HG02852 (cell line): ENCODE measurements at regions not wholly inside any gene's neighbourhood (a gene's known extent, or its start where the extent isn't known, plus 50 kb on each side); places are given as distances from the start of the nearest gene placed in this dataset.

ENCODE experiments used
- ATAC-seq: cut with Tn5 transposase; IDR thresholded peaks from one replicate; pipeline ENCODE4 v1.9.1; 2021; ENCODE audit warnings: mild to moderate bottlenecking, moderate library complexity; ENCODE audit not compliant: unreplicated experiment

GRCh38 chr22:48835857-48836672 lies 991.6 kb downstream of the BRD1 start:
- ATAC-seq, result no peak

GRCh38 chr22:48835364-48835763 lies 992.3 kb downstream of the BRD1 start:
- no peak for ATAC-seq

- no peak for ATAC-seq
These were observed 993.3 kb downstream of the BRD1 start for GRCh38 chr22:48834404-48834803.

- no peak for ATAC-seq
These were observed 995.1 kb downstream of the BRD1 start for GRCh38 chr22:48832592-48832991.

GRCh38 chr22:48829908-48830307 lies 997.8 kb downstream of the BRD1 start:
- ATAC-seq, result no peak

DNA sequence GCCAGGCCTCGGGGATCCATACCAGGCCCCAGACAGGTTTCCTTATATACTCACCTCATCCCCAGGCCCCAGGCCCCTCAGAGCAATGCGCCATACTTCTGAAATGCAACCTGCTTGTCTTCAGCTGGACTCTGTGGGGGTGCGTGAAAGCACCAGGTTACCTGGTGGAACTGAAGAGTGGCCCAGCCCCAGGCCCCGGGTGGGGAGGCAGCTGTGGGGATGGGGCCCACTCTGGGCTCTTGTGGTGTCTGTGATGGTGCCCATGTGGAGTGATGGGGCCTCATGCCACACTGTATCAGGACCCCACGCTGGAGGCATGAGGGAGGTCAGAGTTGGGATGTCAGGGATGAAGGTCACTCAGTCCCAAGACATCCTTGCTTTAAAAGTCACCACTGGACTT lies 999.0 kb downstream of the BRD1 start:
- no peak for ATAC-seq

DNA sequence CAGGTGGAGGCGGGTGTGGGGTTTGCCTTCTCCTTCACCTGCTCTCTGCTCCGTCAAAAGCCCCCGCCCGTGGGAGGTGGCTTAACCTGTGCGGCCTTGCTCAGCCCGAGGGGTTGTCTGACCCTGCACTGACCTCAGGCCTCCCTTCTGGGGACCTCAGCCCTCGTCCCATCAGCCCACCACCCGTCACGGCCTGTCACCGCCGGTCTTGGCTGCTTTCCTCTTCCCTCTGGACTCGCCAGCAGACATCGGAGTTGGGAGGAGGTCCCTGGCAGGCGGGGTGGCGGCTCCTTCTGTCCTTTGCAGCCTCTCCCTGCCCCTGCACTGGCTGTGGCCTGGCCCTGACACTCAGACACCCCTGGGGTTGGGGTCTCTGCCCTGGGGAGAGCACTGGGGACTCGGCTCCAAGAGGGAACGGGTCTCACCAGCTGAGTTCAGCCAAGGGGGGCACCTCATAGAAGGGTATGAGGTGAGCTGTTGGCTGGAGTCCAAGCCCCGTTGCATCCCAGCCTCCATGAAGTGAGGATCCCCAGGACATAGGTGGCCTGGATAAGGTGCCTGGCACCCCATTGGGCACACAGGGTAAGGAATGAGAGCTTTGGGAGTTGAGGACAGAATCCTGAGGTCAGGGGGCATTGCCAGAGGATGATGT lies 999.6 kb downstream of the BRD1 start:
- no peak for ATAC-seq

DNA sequence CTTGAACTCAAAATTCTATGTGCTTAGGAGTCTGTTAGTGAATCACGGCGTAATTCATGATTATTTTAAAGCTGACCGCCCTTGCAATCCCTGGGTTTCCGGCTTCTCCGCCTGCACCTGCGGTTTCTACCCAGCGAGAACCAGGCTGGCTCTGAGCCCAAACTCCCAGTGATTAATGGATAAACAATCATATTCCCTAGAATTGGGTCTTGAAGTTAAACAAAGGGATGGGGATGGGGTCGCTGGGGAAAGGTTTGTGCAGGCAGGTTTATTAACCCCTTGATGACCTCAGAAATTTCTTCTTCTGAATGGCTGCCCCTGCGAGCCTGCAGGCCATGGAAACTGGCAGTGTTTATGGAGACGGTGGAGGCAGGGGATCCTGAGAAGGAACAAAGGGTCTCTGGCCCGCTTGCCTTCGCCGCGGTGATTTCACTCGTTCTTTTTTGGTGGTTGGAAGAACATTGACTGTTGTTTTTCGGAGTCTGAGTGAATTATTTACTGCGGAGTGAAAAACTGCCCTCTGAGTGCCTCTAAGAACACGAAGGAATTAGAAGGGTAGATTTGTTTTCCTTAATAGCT lies 1000.3 kb downstream of the BRD1 start:
- ATAC-seq, result no peak

- ATAC-seq, result no peak
These were observed 1001.1 kb downstream of the BRD1 start for GRCh38 chr22:48826546-48826945.

DNA sequence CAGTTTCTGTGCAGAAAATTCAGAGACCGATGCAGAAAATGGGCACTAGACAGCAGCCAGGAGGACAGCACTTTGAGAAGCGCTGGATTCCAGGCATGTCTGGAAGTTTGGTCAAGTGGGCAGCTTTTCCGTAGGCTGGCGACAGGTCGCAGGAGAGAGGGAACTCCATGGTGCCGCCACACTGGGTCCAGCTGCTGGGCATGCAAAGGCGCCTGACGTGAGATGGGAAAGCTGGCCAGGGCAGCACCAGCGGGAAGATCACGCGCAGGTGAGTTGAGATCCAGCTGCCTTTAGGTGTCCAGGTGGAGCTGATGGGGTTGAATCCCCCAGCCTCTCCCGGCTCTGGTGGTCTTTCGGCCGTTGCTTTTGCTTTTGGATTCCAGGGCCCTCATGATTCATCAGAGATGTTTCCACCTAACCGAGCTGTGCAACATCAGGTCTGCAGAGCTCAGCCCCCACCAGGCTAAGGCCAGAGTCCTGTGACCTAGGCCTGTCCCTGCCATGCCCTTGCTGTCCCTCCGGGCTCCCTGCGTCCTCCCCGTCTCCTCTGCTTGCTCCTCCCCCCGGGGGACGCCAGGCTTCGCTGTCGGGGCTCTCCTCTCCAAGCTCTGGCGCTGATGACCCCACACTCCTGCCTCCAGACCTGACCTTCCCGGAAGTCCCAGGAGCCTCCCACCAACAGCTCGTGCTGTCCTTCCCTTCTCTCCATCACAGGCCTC lies 1001.7 kb downstream of the BRD1 start:
- ATAC-seq, result no peak

GRCh38 chr22:48824712-48825651 lies 1002.7 kb downstream of the BRD1 start:
- no peak for ATAC-seq

GRCh38 chr22:48823941-48824340 lies 1003.7 kb downstream of the BRD1 start:
- no peak for ATAC-seq

DNA sequence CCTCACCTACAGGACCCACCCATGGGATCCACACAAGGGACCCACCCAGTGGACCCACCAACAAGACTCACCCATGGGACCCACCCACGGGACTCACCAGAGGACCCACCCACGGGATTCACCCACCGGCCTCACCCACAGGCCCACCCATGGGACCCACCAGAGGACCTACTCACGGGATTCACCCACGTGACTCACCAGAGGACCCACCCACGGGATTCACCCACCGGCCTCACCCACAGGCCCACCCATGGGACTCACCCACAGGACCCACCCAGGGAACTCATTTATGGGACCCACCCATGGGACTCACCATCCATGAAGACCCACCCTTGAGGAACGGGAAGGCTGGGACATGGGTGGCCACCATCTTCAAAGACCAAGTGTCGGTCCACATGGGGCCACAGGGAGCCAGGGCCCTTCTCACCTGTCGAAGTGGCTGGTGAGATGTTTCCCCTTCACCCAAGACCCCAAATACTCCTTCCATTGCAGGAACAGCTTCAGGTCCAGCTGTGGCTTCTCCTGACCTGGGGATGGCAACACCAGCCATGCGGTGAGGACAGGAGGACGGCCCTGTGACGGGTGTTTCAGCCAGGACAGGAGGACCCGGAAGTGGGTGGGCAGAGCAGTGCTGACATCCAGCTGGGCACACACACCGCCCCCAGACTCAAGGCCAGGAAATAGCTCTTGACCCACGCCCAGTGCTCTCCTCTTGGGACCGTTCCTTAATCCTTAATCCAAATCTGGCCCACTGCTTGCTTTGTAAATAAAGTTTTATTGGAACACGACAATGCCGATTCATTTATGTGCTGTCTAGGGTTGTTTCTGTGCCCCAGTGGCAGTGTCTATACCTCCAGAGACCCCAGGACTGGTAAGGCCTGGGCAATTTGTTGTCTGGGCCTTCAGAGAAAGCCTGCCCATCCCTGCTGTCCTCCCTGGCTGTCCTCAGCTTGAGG lies 1005.1 kb downstream of the BRD1 start:
- ATAC-seq, result no peak

DNA sequence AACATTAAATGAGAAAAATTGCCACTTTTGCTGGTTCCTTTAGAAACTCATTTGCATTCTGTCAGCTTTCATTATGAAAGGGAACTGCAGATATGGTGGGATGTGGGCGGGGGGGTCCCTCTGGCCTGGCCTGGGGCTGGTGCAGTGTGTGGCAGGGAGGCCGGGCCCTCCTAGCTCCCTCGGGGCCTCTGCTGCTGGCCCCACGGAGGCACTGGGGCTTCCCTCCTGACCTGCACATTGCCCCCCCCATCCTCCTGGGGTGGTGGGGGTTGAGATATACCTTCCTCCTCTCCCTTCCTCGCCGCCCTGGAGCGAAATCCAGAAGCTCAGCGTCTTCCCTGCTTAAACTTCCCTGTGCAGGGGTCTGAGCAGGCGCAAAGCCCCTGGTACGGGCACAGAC lies 1005.9 kb downstream of the BRD1 start:
- no peak for ATAC-seq

DNA sequence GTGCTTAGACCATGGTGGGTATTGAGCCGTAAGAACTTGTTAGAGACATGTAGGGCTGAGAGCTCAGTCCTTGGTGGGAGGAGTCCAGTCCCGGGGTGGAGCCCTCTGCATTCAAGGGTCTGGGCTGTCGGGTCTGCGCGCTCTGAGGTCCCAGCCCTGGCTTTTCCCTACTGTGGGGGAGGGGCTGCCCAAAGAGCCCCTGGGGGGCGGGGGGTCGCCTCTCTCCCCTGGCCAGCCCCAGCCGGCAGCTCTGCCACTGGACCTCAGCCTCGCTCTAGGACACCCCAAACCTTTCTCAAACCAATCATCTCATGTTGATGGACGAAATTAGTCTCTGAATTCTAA lies 1006.4 kb downstream of the BRD1 start:
- ATAC-seq, result no peak

DNA sequence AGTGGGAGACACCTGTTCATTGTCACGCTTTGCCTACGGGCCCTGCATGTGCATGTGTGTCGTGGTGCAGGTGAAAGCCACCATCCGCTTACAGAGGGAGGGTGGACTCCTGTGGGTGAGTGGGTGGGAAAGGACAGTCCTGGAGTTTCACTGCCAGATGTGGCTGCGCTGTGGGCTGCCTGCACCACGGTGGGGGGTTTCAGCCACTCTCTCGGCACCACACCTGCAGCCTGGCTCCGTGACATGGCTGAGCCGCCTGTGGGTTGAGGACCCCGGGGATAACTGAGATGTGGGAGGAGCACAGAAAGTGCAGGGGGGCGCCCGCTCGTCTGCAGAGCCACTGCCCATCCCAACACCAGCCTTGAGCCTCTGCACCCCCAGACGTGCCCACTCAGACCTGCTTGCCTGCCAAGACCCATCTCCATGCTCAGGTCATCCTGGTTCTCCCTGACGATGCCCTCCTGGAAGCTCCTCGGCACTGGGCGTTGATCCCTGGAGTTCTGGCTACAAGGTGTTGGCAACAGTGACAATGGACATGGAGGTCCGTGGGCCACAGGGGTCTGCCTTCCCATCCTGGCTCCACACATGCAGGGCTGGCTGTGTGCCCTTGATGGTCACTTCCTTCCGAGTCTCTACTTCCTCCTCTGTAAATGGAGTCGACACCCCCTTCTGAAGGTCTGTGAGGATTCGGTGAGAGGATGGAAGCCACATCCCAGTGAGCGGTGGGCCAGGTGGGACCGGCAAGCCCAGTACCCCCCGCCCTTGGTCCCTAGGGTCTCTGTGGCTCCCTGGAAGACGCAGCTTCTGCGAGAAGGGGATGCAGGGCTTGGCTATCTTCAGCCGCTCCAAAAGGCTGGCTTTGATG lies 1007.0 kb downstream of the BRD1 start:
- ATAC-seq, result no peak

DNA sequence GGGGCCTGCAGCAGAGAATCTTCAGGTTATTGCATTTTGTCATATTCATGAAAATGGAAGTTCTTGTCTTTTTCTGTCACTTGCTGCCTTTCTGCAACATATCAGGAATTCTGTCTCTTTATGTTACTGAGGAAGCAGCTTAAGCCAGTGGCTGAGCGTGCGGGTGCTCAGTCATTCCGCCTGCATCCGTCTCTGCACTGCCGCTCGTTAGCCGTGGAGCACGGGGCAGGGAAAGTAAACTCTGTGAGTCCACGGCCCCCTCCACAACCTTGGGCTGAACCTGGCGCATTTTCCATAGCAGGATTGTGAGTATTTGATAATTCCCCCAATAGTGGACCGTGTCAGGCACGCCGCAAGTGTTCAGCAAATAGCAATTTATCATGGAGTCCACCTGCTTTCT lies 1007.7 kb downstream of the BRD1 start:
- ATAC-seq, result no peak

GRCh38 chr22:48819232-48819631 lies 1008.4 kb downstream of the BRD1 start:
- no peak for ATAC-seq
